OCI-LY3 (cell line): ENCODE measurements at regions not wholly inside any gene's neighbourhood (a gene's known extent, or its start where the extent isn't known, plus 50 kb on each side); places are given as distances from the start of the nearest gene placed in this dataset.

ENCODE experiments used
- H2AFZ ChIP-seq: fragments of 200-600, 300-600 bp; shearing (Covaris generic); 2 replicates; pipeline ENCODE4 v1.6.0; 2014; ENCODE audit warnings: antibody characterized with exemption, low read depth, low read length
- H3K27ac ChIP-seq: fragments of 200-600, 300-600 bp; sonication (generic); 2 replicates; pipeline ENCODE4 v1.5.1; 2014; ENCODE audit warnings: mild to moderate bottlenecking, low read length, moderate library complexity, mixed read lengths
- H3K27me3 ChIP-seq: fragments of 200-600, 300-600 bp; sonication (generic); 2 replicates; pipeline ENCODE4 v1.6.1; 2014; ENCODE audit warnings: low read depth, low read length, mixed read lengths
- H3K36me3 ChIP-seq: fragments of 200-600, 300-600 bp; sonication (generic); replicated peaks from 2 replicates; pipeline ENCODE3; 2014; ENCODE audit warnings: low read depth, low read length, mixed read lengths
- H3K4me1 ChIP-seq: fragments of 300-600, 200-600 bp; sonication (generic); 2 replicates; pipeline ENCODE4 v1.6.1; 2014; ENCODE audit warnings: low read length, mixed read lengths
- H3K4me2 ChIP-seq: fragments of 200-600, 300-600 bp; sonication (generic); 2 replicates; pipeline ENCODE4 v1.6.1; 2014; ENCODE audit warnings: low read length, mixed read lengths
- H3K4me3 ChIP-seq: fragments of 300-600, 200-600 bp; sonication (generic); 2 replicates; pipeline ENCODE4 v1.5.1; 2014; ENCODE audit warnings: antibody characterized with exemption, mild to moderate bottlenecking, low read length, moderate library complexity
- H3K79me2 ChIP-seq: fragments of 300-600, 200-600 bp; shearing (Covaris generic); 2 replicates; pipeline ENCODE4 v1.6.1; 2014; ENCODE audit warnings: mild to moderate bottlenecking, low read length, mixed read lengths
- H3K9ac ChIP-seq: fragments of 300-600, 200-600 bp; shearing (Covaris generic); 2 replicates; pipeline ENCODE4 v1.6.0; 2014; ENCODE audit warnings: mild to moderate bottlenecking, low read length, moderate library complexity
- H3K9me3 ChIP-seq: fragments of 200-600, 300-600 bp; shearing (Covaris generic); 2 replicates; pipeline ENCODE4 v1.6.1; 2014; ENCODE audit warnings: low read length, mixed read lengths; ENCODE audit not compliant: insufficient read depth
- H4K20me1 ChIP-seq: fragments of 200-600, 300-600 bp; sonication (generic); 2 replicates; pipeline ENCODE4 v1.6.1; 2016; ENCODE audit warnings: low read length, mixed read lengths; ENCODE audit not compliant: insufficient read depth
- CTCF ChIP-seq: fragments of 200-600, 300-600 bp; sonication (generic); IDR thresholded peaks from 2 replicates; pipeline ENCODE4 v1.5.1; 2014; ENCODE audit warnings: antibody characterized with exemption, low read length, low read depth
- EZH2phosphoT487 ChIP-seq: fragments of 200-600 bp; shearing (Covaris generic); IDR thresholded peaks from 2 replicates; pipeline ENCODE4 v1.6.1; 2018; ENCODE audit warnings: antibody characterized with exemption, mixed run types, low read depth

DNA sequence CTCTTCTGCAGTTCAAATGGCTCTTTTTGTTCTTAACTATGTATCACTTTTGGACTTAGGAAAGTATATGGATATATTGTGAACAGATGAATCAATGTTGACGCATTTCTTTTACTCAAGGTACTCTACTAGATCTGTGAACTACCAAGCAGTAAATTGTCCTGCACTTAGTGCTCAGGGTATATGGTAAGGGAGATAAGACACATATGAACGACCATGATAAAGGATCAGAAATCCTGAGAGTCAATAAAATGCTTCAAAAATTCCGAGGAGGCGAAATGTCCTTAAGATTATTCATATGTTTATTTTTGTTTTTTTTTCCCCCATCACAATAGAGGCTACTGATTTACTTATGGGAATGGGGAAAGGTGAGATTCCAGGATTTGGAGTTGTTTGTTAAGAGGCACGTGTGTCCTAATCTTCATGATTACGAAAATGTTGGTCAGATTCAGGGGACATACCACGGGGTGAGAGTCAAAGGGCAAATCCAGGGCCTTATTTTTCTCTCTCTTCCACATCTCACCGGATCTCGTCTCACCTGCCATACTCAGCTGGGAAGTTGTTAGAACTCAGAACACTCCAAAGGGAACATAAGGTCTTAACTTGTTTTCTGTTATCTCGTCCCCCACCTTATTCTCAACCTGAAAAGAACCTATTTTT, 475.1 kb upstream of the TBL1XR1 start:
- Histone ChIP-seq H3K79me2 (no peaks in the 10 kb centered on the region), H3K9ac (no peak overlapping the region), H3K4me2 (no peak overlapping the region), H3K4me1 (no peaks in the 10 kb centered on the region), H2AFZ (no peak overlapping the region), H3K27me3 (no peaks in the 10 kb centered on the region), H3K9me3 (no peaks in the 10 kb centered on the region), H4K20me1 (no peaks in the 10 kb centered on the region), H3K4me3 (no peak overlapping the region), H3K36me3 (no peaks in the 10 kb centered on the region), H3K27ac (no peak overlapping the region)
- TF ChIP-seq EZH2phosphoT487 (no peak), CTCF (no peak)

GRCh38 chr3:177673112-177673914, 476.0 kb upstream of the TBL1XR1 start:
- Histone ChIP-seq H3K9ac (no peak overlapping the region), H3K4me1 (no peaks in the 10 kb centered on the region), H3K27ac (no peak overlapping the region), H3K27me3 (no peaks in the 10 kb centered on the region), H3K36me3 (no peaks in the 10 kb centered on the region), H3K79me2 (no peaks in the 10 kb centered on the region), H4K20me1 (no peaks in the 10 kb centered on the region), H3K4me2 (no peak overlapping the region), H3K4me3 (no peak overlapping the region), H3K9me3 (no peaks in the 10 kb centered on the region), H2AFZ (no peak overlapping the region)
- TF ChIP-seq EZH2phosphoT487 = no peak
- TF ChIP-seq CTCF = no peak

DNA sequence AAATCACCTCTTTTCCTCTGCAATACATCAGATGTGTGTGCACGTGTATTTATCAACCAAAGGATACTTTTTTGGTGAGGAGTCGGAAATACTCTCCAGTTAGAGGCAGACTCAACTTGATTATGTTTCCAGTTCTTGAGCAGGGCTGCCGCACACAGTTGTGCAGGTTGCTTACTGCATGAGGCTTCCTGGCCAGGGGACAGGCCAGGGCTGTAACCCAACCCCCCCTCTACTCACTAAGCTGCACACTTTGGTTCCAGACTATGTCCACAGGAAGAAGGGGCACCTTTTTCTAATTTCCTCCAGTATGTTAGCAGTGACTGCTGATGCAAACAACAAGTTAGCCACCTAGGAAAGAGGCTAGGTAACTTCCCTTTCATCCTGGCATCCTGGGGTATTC, 476.9 kb upstream of the TBL1XR1 start:
- Histone ChIP-seq H3K9ac (no peak overlapping the region), H3K4me3 (no peak overlapping the region), H3K27me3 (no peaks in the 10 kb centered on the region), H3K4me1 (no peaks in the 10 kb centered on the region), H3K79me2 (no peaks in the 10 kb centered on the region), H3K4me2 (no peak overlapping the region), H2AFZ (no peak overlapping the region), H3K36me3 (no peaks in the 10 kb centered on the region), H4K20me1 (no peaks in the 10 kb centered on the region), H3K27ac (no peak overlapping the region), H3K9me3 (no peaks in the 10 kb centered on the region)
- TF ChIP-seq CTCF (no peak), EZH2phosphoT487 (no peak)

DNA sequence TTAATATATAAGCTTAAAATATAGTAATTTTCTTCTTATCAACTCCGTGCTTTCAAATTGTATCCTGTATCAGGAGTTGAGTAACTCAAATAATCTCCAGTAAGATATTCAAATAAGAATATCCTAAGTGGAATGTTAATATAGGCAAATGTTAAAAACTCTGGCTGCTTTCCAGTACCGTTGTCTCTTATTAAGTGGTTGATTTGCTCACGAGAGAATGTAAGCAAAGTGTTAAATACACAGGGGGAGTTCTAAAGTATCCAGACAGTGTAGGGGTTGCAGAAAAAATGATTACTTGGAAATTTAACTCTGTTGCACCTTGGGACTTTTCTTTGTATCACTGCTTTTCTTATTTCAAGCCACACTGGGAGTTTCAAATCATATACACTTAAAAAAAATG, 478.9 kb upstream of the TBL1XR1 start:
- no peak overlapping the region for H3K9ac ChIP-seq
- H3K27ac ChIP-seq = no peak overlapping the region
- H2AFZ ChIP-seq = no peak overlapping the region
- no peak overlapping the region for H3K4me3 ChIP-seq
- H3K4me1 ChIP-seq = peaks cover 5% of the 10 kb centered on the region; the same call in 1 of the 2 replicates
- H3K27me3 ChIP-seq = no peaks in the 10 kb centered on the region
- H3K79me2 ChIP-seq = no peaks in the 10 kb centered on the region
- TF ChIP-seq EZH2phosphoT487 (no peak), CTCF (no peak)
- no peaks in the 10 kb centered on the region for H4K20me1 ChIP-seq
- H3K36me3 ChIP-seq = no peaks in the 10 kb centered on the region
- H3K9me3 ChIP-seq = no peaks in the 10 kb centered on the region
- H3K4me2 ChIP-seq = no peak overlapping the region
